DMS153 treated with DMSO at 0.1 percent for 48 hours (cell line): ENCODE measurements at regions not wholly inside any gene's neighbourhood (a gene's known extent, or its start where the extent isn't known, plus 50 kb on each side); places are given as distances from the start of the nearest gene placed in this dataset.
"Not testable (repeated sequence)": the region's sequence is repeated elsewhere in the genome, so short reads cannot be mapped to it uniquely, and the experiment has no call there.

Source experiments
- DNase-seq: peaks from one replicate; lab custom pipeline; 2025; ENCODE audit not compliant: unreplicated experiment; lab: John Stamatoyannopoulos, UW

DNA sequence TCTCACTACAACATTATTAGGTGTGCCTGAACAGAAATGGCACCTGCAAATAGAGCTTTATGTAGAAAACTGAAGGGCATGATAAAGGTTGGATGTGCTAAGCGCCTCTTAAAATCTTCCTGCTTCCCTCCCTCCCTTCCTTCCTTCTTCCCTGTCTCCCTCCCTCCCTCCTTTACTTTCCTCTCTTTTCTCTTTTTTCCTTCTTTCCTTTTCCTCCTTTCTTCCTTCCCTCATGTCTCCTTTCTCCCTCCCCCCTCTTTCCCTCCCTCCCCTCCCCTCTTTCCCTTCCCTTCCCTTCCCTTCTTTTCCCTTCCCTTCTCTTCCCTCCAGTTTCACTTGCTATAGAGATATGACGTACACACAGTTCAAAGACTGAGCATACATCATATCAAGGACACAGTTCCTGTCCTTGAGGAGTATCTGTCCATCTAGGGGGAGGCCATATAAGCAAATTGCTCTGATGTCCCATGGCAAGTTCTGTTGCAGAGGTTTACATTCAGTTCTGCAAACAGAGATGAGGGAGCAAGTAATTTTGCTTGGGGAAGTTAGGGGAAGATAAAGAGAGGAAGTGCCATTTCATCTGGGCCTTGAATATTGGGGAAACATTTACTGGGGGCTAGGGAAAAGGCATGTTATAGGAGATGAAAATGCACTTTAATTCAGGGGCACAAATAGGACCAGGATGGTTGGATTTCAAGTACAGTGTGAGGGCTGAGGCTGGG is 79.0 kb upstream of the EEF1E1 start:
- no peak for DNase-seq

DNA sequence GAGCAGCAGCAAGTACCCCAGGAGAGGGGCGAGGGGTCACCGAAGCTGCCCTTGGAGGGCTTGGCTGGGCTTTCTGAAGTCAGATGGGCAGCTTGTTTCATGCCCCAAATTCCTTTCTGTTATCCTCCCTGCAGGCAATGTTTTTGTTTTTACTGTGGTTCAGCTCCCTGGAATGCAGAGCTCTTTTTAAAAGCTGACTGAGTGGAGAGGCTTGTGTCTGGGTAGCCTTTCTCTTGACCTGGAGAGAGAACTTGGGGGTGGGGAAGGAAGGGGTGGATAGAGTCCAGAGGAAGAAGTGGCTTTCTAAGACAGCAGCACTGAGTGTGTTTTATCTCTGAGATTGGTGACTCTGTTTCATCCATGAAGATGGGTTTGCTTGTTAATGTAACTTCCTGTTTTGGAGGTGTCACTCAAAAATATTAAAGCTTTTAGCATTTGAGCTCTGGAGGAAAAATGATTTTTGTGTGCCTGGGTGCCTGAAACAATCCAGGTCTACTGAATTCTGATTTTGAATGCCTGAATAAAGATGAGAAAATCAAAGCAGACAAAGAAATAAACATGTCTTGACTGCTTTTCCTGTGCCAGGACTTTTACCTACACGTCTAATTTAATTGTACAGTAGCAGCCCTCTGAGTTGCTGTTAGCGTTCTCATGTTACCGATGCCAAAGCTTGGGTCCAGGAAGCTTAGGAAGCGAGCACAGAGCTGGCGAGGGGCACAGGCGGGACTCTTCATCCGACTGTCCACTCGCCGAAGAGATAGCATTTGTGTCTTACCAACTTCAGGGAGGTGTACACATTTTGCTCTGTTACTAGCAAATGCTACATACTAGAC is 78.2 kb upstream of the EEF1E1 start:
- no peak for DNase-seq

- no peak for DNase-seq
These were observed 75.4 kb upstream of the EEF1E1 start for GRCh38 chr6:8177721-8178120.

- DNase-seq: no peak
These were observed 72.9 kb upstream of the EEF1E1 start for GRCh38 chr6:8175046-8175777.

DNA sequence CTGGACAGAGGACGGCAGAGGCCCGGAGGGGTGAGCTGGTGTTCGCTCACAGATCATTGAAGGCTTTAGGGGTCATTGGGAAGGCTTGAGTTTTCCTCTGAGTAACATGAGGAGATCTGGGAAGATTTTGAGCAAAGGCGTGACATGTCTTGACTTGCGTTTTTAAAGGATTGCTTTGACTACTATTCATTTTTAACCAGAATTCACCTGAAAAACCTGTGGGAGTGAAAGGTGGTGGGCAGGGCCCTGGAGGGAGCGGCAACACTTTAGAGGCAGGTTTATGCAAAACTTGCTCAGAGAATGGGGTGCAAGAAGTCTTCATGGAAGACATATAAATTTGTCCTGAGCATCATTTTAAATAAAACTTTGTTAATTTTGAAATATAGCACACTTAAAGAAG is 72.2 kb upstream of the EEF1E1 start:
- DNase-seq: no peak

DNA sequence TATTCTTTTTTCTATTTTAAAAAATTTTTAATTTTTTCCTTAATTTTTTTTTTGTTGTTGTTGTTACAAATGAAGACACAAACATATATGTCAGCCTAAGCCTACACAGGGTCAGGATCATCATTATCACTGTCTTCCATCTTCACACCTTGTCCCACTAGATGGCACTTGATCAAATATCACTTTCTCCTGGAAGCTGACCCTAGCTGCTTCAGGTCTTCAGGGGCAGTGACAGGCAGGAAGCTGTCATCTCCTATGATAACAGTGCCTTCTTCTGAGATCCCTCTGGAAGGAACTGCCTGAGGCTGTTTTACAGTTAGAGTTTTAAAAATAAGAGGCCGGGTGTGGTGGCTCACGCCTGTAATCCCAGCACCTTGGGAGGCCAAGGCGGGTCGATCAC is 70.2 kb upstream of the EEF1E1 start:
- DNase-seq: no peak

- DNase-seq: no peak
These were observed 68.4 kb upstream of the EEF1E1 start for GRCh38 chr6:8170754-8171153.

GRCh38 chr6:8170245-8170644 is 67.9 kb upstream of the EEF1E1 start:
- DNase-seq: no peak

DNA sequence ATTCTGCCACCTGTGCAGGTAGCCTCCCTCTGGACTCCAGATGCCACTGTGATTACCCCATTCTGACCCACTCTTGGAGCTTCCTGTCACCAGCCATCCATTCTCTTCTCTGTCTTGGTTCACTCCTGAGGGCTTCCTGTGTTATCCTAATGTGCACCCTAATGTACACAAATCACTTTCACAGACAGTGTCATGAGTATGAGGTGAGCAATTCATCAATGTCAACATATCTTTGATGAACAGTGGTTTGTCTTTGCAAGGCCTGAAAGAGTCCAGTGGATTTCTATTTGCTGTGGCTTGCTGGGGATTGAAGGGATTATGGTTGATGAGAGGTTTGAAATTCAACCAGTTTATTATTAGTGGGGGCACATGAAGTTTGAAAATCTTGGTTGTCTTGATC is 63.8 kb upstream of the EEF1E1 start:
- no peak for DNase-seq

DNA sequence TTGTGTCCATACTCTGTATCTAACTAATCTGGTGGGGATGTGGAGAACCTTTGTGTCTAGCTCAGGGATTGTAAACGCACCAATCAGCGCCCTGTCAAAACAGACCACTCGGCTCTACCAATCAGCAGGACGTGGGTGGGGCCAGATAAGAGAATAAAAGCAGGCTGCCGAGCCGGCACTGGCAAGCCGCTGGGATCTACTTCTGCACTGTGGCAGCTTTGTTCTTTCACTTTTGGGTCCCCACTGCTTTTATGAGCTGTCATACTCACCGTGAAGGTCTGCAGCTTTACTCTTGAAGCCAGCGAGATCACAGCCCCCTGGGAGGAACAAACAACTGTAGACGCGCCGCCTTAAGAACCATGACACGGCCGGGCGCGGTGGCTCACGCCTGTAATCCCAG is 62.7 kb upstream of the EEF1E1 start:
- DNase-seq: not testable (repeated sequence)

DNA sequence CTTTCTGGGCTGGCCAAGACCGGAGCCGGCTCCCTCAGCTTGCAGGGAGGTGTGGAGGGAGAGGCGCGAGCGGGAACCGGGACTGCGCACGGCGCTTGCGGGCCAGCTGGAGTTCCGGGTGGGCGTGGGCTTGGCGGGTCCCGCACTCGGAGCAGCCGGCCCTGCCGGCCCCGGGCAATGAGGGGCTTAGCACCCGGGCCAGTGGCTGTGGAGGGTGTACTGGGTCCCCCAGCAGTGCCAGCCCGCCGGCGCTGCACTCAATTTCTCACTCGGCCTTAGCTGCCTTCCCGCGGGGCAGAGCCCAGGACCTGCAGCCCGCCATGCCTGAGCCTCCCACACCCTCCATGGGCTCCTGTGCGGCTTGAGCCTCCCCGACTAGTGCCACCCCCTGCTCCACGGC is 61.9 kb upstream of the EEF1E1 start:
- DNase-seq: not testable (repeated sequence)

DNA sequence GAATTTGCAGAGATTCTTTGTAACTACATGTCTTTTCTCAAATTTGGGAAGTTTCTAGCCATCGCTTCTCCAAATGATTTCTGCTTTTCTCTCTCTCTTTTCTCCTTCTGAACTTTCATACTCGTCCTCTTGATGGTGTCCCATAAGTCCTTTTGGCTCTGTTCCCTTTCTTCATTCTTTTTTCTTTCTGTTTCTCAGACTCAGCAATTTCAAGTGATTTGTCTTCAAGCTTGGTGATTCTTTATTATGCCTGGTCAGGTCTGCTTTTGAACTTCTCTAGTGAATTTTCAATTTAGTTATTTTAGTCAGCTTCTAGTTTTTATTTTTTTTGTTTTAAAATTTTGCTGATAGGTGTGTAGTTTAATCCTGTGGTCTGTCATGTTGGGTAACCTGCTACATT is 57.6 kb upstream of the EEF1E1 start:
- DNase-seq: no peak

GRCh38 chr6:8157839-8158238 is 55.5 kb upstream of the EEF1E1 start:
- no peak for DNase-seq

DNA sequence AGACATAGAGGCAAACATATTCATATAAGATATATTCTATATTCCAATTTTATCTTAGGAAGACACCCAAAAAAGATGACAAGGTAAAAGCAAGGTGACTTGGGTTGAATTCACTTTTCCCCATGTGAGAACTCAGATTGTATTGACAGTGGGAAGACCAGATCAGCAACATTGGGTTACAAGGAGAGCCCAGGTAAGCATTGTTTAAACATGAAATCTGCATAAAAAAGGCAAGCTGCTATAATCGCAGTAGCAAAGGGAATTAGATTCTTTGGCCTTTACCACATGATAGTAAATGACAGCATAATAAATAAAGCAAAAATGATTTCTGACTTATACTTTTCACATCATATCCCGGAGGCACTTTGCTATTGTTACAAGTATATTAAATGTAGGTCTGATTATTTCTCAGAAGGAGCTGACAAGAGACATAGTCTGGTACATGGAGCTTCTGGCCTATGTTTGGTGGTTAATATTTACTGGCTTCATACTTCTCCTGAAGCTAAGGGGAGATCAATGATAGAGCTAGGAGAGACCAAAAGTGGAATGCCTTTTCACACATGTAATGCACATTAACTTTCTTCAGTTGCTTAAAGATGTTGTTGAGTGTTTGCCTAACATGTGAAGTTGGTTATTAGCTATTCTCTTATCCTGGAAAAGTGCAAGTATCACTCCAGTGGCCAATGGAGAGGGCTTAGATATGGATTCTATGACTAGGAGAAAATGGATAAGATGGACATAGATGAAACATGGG is 53.1 kb upstream of the EEF1E1 start:
- DNase-seq: no peak
